Vagina (tissue), 2 donors: ENCODE measurements at regions not wholly inside any gene's neighbourhood (a gene's known extent, or its start where the extent isn't known, plus 50 kb on each side); places are given as distances from the start of the nearest gene placed in this dataset.

Experiments used
- DNase-seq, 2 donors: peaks; one replicate each; pipeline ENCODE4 v3.0.0-alpha.2; 2017; ENCODE audit errors: extremely low spot score in 2 of 2
- H3K27ac ChIP-seq: fragments of 200-600 bp; sonication (generic); one replicate; pipeline ENCODE4 v1.5.1; 2019
- H3K27me3 ChIP-seq: fragments of 200-600 bp; sonication (generic); one replicate; pipeline ENCODE4 v1.5.1; 2019
- H3K36me3 ChIP-seq, 2 donors: fragments of 200-600 bp; sonication (generic); one replicate each; pipeline ENCODE4 v1.5.1; 2017 to 2019
- H3K4me1 ChIP-seq: fragments of 200-600 bp; sonication (generic); one replicate; pipeline ENCODE4 v1.5.1; 2019
- H3K4me3 ChIP-seq, 2 donors: fragments of 200-600 bp; sonication (generic); 1 replicate in 1 of 2; 2 replicates in 1 of 2; pipeline ENCODE4 v1.5.1; 2016 to 2019
- H3K9me3 ChIP-seq: fragments of 200-600 bp; sonication (generic); one replicate; pipeline ENCODE4 v1.5.1; 2019
- CTCF ChIP-seq, 3 experiments: fragments of 450-650 bp in 2 of 3; fragments of 200-600 bp in 1 of 3; sonication (generic) in 1 of 3; IDR thresholded peaks; one replicate each; pipeline ENCODE4 v1.5.1; 2017 to 2019; ENCODE audit warnings: antibody characterized with exemption in 3 of 3, mild to moderate bottlenecking in 2 of 3, moderate library complexity in 2 of 3
- POLR2A ChIP-seq, 2 donors: fragments of 450-650 bp; IDR thresholded peaks; one replicate each; pipeline ENCODE4 v1.6.1; 2017; ENCODE audit warnings: antibody characterized with exemption in 2 of 2, mild to moderate bottlenecking in 2 of 2, moderate library complexity in 2 of 2
- POLR2AphosphoS5 ChIP-seq, 2 donors: sonication (generic); formaldehyde crosslinking; IDR thresholded peaks; one replicate each; pipeline ENCODE4 v1.9.0; 2017; ENCODE audit warnings: antibody characterized with exemption in 2 of 2, mild to moderate bottlenecking in 2 of 2, low read depth in 1 of 2; ENCODE audit not compliant: insufficient read depth in 1 of 2
- intact Hi-C: fragments of 100-400 bp; cut with DNase I; formaldehyde crosslinking; loops from one replicate; pipeline ENCODE4 v1.15.1; 2023

DNA sequence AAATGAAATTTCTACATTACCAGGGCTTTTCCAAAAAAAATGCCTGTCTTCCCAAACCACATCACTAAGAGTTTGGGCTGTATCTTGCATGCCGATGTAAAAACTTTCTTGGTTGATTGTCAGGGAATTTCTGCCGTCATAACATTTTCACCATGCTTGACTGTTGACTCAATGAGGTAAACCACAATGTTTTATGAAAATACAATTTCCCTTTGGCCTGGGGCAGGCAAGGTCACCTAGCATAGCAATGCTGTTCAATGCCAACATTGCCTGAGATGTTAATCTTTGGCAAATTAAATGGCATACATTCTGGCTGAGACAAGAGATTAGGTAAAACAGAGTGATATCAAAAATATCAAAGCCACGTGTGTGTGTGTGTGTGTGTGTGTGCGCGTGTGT lies 137.1 kb upstream of the TBL1X start:
- Histone ChIP-seq H3K27me3 (no peaks in the 10 kb centered on the region), H3K27ac (no peak overlapping the region), H3K36me3 (no peaks in the 10 kb centered on the region), H3K4me3 (no peak overlapping the region), H3K9me3 (no peaks in the 10 kb centered on the region), H3K4me1 (no peaks in the 10 kb centered on the region)
- intact Hi-C loops = no loop called here
- TF ChIP-seq POLR2A (IDR thresholded peaks at IDR 0.05) (no peak), CTCF (IDR thresholded peaks at IDR 0.05) (no peak), POLR2AphosphoS5 (IDR thresholded peaks at IDR 0.05; ENCODE audit: insufficient read depth in 1 of 2, low read depth in 1 of 2) (no peak)
- DNase-seq = no peak

DNA sequence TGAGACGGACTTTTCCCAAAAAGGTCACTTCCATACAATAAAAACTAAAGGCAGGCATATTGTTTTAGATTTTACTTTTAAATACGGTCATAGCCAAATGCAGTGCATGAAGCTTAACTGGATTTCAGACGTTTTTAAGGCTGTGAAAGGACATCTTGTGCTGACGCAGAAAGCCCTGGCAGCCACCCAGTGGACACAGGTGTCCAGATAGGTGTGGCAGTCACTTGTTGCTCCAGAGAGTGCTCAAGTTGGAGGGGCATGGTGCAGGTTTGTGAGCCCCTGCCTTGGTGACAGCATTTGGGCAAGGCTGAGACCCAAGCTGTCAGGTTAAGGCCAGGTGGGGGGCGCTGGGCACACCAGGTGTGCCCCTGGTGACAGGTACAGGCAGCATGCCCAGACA lies 135.8 kb upstream of the TBL1X start:
- no peaks in the 10 kb centered on the region for H3K36me3 ChIP-seq
- H3K9me3 ChIP-seq = no peaks in the 10 kb centered on the region
- TF ChIP-seq POLR2AphosphoS5 (IDR thresholded peaks at IDR 0.05; ENCODE audit: insufficient read depth in 1 of 2, low read depth in 1 of 2) = no peak
- no peak for TF ChIP-seq POLR2A (IDR thresholded peaks at IDR 0.05)
- TF ChIP-seq CTCF (IDR thresholded peaks at IDR 0.05) = no peak
- intact Hi-C loops = no loop called here
- H3K4me1 ChIP-seq = no peaks in the 10 kb centered on the region
- no peaks in the 10 kb centered on the region for H3K27me3 ChIP-seq
- no peak overlapping the region for H3K27ac ChIP-seq
- no peak overlapping the region for H3K4me3 ChIP-seq
- no peak for DNase-seq

DNA sequence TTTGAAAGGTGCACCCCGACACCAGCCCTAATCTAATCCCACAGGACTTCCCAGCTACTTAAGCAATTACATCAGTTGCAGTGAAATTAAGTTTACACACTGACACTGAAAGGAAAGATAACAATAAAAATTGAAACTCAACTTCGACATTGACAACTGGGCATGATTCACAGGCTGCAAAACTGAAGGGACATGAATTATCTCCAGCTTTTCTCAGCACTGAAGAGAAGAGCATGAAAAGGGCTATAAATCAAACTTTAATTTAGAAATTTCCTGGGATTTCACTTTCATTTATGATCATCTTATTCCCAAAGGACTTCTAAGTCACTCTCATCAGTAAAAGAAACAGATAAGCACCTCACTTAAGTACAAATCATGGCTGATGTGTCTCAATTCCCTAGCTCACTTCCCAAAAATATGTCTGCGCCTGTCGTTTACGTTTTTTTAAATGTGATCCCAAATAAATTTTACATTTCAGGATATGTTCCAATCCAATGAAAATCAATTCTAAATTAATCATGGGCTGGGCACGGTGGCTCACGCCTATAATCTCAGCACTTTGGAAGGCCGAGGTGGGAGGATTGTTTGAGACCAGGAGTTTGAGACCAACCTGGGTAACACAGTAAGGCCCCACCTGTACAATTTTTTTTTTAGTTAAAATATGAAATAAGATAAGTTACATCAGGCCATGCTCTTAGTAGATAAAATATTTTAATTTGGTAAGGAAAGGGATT lies 134.4 kb upstream of the TBL1X start:
- Histone ChIP-seq H3K27me3 (no peaks in the 10 kb centered on the region), H3K9me3 (no peaks in the 10 kb centered on the region), H3K36me3 (no peaks in the 10 kb centered on the region), H3K4me3 (no peak overlapping the region), H3K4me1 (no peaks in the 10 kb centered on the region), H3K27ac (no peak overlapping the region)
- no peak for DNase-seq
- no peak for TF ChIP-seq POLR2A (IDR thresholded peaks at IDR 0.05)
- TF ChIP-seq POLR2AphosphoS5 (IDR thresholded peaks at IDR 0.05; ENCODE audit: insufficient read depth in 1 of 2, low read depth in 1 of 2) = no peak
- no peak for TF ChIP-seq CTCF (IDR thresholded peaks at IDR 0.05)
- intact Hi-C loops = no loop called here

- no peaks in the 10 kb centered on the region for H3K36me3 ChIP-seq
- H3K4me1 ChIP-seq = no peaks in the 10 kb centered on the region
- no peaks in the 10 kb centered on the region for H3K27me3 ChIP-seq
- intact Hi-C loops = no loop called here
- no peak overlapping the region for H3K27ac ChIP-seq
- no peak overlapping the region for H3K4me3 ChIP-seq
- H3K9me3 ChIP-seq = no peaks in the 10 kb centered on the region
- DNase-seq = no peak
- no peak for TF ChIP-seq CTCF (IDR thresholded peaks at IDR 0.05)
- no peak for TF ChIP-seq POLR2AphosphoS5 (IDR thresholded peaks at IDR 0.05; ENCODE audit: insufficient read depth in 1 of 2, low read depth in 1 of 2)
Observed at GRCh38 chrX:9333873-9334560, 130.8 kb upstream of the TBL1X start.

DNA sequence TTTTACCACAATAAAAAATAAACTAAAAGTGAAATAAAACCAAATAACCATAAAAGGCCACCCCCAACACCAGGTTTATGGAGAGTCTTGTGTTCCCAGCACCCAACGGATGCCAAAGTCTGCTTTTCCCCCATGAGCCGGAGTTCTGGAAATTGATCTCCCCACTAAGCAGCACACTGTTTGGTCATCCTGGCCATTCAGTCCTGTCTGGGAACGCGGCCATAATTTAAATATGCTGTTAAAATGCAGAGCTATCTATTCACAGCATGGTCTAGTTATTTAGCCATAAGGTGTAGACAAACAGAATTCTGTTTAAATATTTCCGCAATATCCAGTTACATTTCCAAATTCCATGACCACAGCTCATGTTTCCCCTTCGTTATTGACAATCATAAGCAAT lies 129.6 kb upstream of the TBL1X start:
- no peaks in the 10 kb centered on the region for H3K27me3 ChIP-seq
- H3K27ac ChIP-seq = no peak overlapping the region
- H3K9me3 ChIP-seq = no peaks in the 10 kb centered on the region
- H3K4me3 ChIP-seq = no peak overlapping the region
- no peak for DNase-seq
- intact Hi-C loops = no loop called here
- H3K36me3 ChIP-seq = no peaks in the 10 kb centered on the region
- no peaks in the 10 kb centered on the region for H3K4me1 ChIP-seq
- TF ChIP-seq CTCF (IDR thresholded peaks at IDR 0.05) (no peak), POLR2AphosphoS5 (IDR thresholded peaks at IDR 0.05; ENCODE audit: insufficient read depth in 1 of 2, low read depth in 1 of 2) (no peak), POLR2A (IDR thresholded peaks at IDR 0.05) (no peak)
